D721Med (cell line): ENCODE measurements at regions not wholly inside any gene's neighbourhood (a gene's known extent, or its start where the extent isn't known, plus 50 kb on each side); places are given as distances from the start of the nearest gene placed in this dataset.

Experiments used
- DNase-seq: peaks from one replicate; pipeline ENCODE4 v3.0.0; 2011; ENCODE audit warnings: low spot score; ENCODE audit not compliant: insufficient read length
- FAIRE-seq: peaks from 2 replicates; lab custom pipeline; 2011; peaks lifted over from hg19 to GRCh38; lab: Jason Lieb, UNC
- CTCF ChIP-seq: IDR thresholded peaks from 2 replicates; pipeline ENCODE4 v1.5.1; 2012; ENCODE audit warnings: mild to moderate bottlenecking, control low read depth; ENCODE audit not compliant: insufficient read depth; ENCODE audit errors: missing control alignments

DNA sequence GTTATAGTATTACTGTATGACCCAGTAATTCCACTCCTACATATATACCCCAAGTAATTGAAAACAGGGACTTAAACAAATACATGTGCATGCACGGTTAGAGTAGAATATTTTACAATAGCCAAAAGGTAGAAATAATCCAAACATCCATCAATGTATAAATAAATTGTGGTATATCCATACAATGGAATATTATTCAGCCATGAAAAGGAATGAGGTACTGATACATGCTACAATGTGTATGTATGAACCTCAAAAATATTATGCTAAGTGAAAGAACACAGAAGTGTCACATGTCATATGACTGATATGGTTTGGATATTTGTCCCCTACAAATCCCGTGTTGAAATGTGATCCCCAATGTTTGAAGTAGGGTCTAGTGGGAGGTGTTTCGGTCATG is 560.8 kb upstream of the LARGE1 start:
- FAIRE-seq (no peak), DNase-seq (no peak)
- TF ChIP-seq CTCF = no peak

GRCh38 chr22:34486381-34486780 is 566.1 kb upstream of the LARGE1 start:
- FAIRE-seq = no peak
- DNase-seq = no peak
- TF ChIP-seq CTCF = no peak

DNA sequence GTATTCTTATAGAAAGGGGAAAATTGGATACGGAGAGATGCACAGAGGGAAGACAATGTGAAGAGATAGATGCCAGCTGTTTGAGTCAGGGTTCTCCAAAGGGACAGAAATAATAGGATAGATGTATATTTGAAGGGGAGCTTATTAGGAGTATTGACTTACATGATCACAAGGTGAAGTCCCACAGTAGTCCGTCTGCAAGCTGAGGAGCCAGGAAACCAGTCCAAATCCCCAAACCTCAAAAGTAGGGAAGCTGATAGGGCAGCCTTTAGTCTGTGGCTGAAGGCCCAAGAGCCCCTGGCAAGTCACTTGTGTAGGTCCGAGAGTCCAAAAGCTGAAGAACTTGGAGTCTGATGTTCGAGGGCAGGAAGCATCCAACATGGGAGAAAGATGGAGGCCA is 569.6 kb upstream of the LARGE1 start:
- TF ChIP-seq CTCF = no peak
- DNase-seq = no peak
- no peak for FAIRE-seq

GRCh38 chr22:34490886-34491285 is 570.6 kb upstream of the LARGE1 start:
- FAIRE-seq = no peak
- DNase-seq = no peak
- TF ChIP-seq CTCF = no peak

DNA sequence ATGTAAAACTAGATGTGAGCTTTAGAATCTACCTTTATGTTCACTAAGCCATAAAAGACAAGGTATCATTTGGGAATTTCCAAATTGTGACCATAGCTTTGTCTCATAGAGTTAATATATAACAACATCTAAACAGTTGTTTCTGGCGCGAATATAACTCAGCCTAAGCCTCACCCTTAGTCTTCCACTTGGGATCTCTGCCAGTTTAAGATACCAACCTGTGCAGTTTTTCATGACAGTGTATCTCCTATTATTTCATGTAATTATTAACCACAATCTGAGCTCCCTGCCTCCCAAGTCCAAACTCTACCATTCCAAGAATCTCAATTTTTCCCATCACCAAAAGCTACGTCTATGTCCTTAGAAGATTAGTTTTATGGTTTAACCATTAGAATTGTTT is 572.5 kb upstream of the ISX start:
- TF ChIP-seq CTCF = no peak
- DNase-seq (no peak), FAIRE-seq (no peak)

- no peak for DNase-seq
- FAIRE-seq = no peak
- TF ChIP-seq CTCF = no peak
Measured at GRCh38 chr22:34501366-34501965, 564.5 kb upstream of the ISX start.

- no peak for DNase-seq
- FAIRE-seq = no peak
Measured at GRCh38 chr22:34502821-34503220, 563.1 kb upstream of the ISX start.

More at GRCh38 chr22:34502821-34503220, 563.1 kb upstream of the ISX start:
- TF ChIP-seq CTCF = no peak
